GM19328 (cell line): ENCODE measurements at regions not wholly inside any gene's neighbourhood (a gene's known extent, or its start where the extent isn't known, plus 50 kb on each side); places are given as distances from the start of the nearest gene placed in this dataset.
"Not testable (repeated sequence)": the region's sequence is repeated elsewhere in the genome, so short reads cannot be mapped to it uniquely, and the experiment has no call there.

Source experiments
- ATAC-seq: cut with Tn5 transposase; IDR thresholded peaks from one replicate; pipeline ENCODE4 v1.9.1; 2021; ENCODE audit warnings: mild to moderate bottlenecking, moderate library complexity; ENCODE audit not compliant: unreplicated experiment

- ATAC-seq = not testable (repeated sequence)
Observed at GRCh38 chr16:29173371-29174305, 188.8 kb downstream of the LAT start.

- ATAC-seq = not testable (repeated sequence)
Observed at GRCh38 chr16:29172098-29172724, 187.4 kb downstream of the LAT start.

GRCh38 chr16:29171296-29171695, 186.4 kb downstream of the LAT start:
- not testable (repeated sequence) for ATAC-seq

DNA sequence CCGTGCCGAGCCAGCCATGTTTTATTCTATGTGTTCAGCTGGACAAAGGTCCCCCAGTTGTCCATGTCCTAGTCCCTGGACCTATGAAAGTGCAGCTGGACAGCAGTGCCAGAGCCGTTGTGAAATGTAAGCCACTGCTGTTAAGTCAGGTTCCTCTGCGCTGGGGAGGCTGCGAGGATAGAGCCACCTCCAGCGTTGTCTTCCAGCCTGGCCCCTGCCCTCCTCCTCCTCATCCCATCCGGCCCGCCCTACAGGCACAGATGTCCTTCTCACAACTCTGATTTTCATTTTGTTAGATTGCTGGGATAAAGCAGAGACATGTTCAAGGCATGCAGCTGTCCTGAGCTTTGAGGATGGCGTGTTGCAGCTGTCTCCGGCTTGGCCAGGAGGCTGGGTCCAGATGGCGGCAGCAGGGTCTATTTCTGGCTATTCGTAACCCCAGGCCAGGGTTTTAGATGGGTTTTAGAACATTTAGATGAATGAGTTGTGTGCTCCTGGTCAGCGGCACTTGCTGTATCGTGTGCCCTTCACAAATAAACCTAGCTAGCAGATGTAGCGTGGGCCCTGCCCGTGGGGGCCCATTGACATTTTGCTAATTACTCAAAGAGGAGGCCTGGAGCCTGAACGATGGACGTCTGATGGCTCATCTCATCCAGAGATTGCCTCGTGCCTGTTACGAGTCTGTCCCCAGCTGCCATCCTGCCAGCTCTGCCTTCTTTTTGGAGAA, 185.7 kb downstream of the LAT start:
- not testable (repeated sequence) for ATAC-seq

GRCh38 chr16:29169295-29169994, 184.6 kb downstream of the LAT start:
- ATAC-seq = not testable (repeated sequence)

- not testable (repeated sequence) for ATAC-seq
Observed at GRCh38 chr16:29168515-29169259, 183.8 kb downstream of the LAT start.

- ATAC-seq = not testable (repeated sequence)
Observed at GRCh38 chr16:29164442-29165089, 179.7 kb downstream of the LAT start.

DNA sequence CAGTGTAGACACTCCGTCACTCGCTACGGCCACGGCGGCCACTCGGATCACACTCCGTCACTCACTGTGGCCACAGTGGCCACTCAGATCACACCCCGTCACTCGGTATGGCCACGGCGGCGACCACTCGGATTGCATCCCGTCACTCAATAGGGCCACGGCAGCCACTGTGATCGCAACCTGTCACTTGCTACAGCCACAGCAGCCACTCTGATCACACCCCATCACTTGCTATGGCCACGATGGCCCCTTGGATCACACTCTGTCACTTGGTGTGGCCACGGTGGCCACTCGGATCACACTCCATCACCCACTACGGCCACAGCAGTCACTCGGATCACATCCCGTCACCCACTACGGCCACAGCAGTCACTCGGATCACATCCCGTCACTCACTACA, 175.3 kb downstream of the LAT start:
- ATAC-seq = not testable (repeated sequence)

GRCh38 chr16:29159603-29160002, 174.8 kb downstream of the LAT start:
- not testable (repeated sequence) for ATAC-seq

DNA sequence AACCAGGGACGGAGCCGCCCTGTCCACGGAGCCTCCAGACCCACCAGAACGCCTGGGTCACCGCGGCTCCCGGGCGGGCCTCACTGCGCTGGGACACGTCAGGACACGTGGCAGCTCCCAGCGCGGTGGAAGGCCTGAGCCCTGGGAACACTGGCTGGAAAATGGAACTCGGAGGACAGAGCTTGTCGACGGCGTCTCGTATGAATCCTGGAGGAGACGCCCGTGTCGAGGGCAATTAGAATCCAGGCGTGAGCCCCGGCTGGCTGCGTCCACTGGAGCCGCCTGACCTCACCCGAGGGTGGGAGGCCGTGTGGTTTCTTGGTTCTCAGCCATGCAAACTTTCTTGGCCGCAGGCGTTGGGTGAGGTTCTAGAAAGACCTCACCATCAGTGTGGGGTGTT, 173.9 kb downstream of the LAT start:
- ATAC-seq = no peak

GRCh38 chr16:29158031-29158784, 173.4 kb downstream of the LAT start:
- ATAC-seq = not testable (repeated sequence)

GRCh38 chr16:29157051-29157923, 172.4 kb downstream of the LAT start:
- ATAC-seq = not testable (repeated sequence)

- no peak for ATAC-seq
Observed at GRCh38 chr16:29156511-29156910, 171.7 kb downstream of the LAT start.

DNA sequence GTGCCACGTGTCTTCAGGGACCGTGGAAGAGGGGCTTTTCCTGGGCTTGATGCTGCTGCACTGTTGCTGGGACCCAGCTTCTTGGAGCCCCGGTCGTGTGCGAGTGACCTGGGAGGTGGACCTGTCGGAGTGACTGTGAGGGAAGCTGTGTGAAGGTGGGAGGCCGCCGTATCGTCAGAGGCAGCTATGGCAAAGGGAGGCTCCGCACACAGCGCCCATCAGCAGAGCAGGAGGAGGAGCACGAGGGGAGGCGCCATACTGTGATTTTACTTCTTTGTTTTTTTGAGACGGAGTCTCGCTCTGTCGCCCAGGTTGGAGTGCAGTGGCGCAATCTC, 171.0 kb downstream of the LAT start:
- ATAC-seq = not testable (repeated sequence)

DNA sequence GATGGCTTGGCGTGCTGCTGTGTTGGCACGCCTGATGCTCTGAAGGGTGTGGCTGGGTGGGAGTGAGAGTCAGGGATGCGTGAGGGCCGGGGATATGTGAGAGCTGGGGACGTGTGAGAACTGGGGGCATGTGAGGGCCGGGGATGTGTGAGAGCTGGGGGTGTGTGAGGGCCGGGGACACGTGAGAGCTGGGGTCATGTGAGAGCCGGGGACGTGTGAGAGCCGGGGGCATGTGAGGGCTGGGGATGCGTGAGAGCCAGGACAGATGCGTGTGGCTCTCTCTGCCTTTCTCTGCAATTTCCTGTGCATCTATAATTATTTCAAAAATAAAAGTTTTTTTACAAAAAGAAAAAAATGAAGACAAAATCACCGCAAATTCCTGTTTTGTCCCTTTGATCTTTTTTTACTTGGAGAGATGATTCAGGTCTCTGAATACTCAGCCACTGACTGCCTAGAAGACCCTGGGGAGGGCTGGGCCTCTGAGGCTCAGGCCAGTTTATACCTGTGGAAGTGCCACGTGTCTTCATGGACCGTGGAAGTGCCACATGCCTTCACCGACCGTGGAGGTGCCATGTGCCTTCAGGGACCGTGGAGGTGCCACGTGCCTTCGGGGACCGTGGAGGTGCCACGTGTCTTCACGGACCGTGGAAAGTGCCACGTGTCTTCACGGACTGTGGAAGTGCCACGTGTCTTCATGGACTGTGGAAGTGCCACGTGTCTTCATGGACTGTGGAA, 170.4 kb downstream of the LAT start:
- ATAC-seq = not testable (repeated sequence)

GRCh38 chr16:29154676-29155121, 169.8 kb downstream of the LAT start:
- ATAC-seq = no peak

DNA sequence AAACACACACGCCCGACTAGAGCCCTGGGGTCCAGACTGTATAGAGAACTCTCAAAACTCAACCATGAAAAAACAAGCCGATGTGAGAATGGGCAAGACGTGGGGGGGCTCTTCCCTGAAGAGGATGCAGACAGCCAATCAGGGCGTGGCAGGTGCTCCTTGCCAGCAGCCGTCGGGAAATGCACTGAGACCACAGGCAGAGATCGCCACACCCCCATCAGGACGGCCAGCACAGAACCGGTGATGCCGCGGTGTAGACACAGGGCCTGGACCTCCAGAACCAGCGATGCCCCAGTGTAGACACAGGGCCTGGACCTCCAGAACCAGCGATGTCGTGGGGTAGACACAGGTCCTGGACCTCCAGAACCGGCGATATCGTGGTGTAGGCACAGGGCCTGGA, 169.2 kb downstream of the LAT start:
- ATAC-seq = no peak
